HUES64 (cell line): ENCODE measurements at regions not wholly inside any gene's neighbourhood (a gene's known extent, or its start where the extent isn't known, plus 50 kb on each side); places are given as distances from the start of the nearest gene placed in this dataset.

Source experiments
- H3K27ac ChIP-seq: 2 replicates; pipeline ENCODE4 v1.7.0; 2013; ENCODE audit warnings: low read depth, low read length, inconsistent platforms
- H3K27me3 ChIP-seq: 2 replicates; pipeline ENCODE4 v1.6.1; 2013; ENCODE audit warnings: mild to moderate bottlenecking, low read length; ENCODE audit not compliant: insufficient read depth
- H3K36me3 ChIP-seq: 2 replicates; pipeline ENCODE4 v1.6.1; 2013; ENCODE audit warnings: mild to moderate bottlenecking, low read length; ENCODE audit not compliant: insufficient read depth
- H3K4me1 ChIP-seq: 2 replicates; pipeline ENCODE4 v1.6.1; 2013; ENCODE audit warnings: mild to moderate bottlenecking, low read length, moderate library complexity; ENCODE audit not compliant: insufficient read depth
- H3K4me3 ChIP-seq: 2 replicates; pipeline ENCODE4 v1.5.1; 2013; ENCODE audit warnings: mild to moderate bottlenecking, low read length, moderate library complexity
- H3K9ac ChIP-seq: 2 replicates; pipeline ENCODE4 v1.6.1; 2013; ENCODE audit warnings: mild to moderate bottlenecking, low read depth, low read length
- H3K9me3 ChIP-seq: 2 replicates; pipeline ENCODE4 v1.6.1; 2013; ENCODE audit warnings: low read depth, low read length; ENCODE audit not compliant: insufficient read depth
- WGBS: fragments of 150-250, 120-280 bp; methylation state at CpG from one replicate; pipeline ENCODE4 v1.1.7; 2013; ENCODE audit warnings: missing lambda C conversion rate; 5-methylcytosine and 5-hydroxymethylcytosine counted together

DNA sequence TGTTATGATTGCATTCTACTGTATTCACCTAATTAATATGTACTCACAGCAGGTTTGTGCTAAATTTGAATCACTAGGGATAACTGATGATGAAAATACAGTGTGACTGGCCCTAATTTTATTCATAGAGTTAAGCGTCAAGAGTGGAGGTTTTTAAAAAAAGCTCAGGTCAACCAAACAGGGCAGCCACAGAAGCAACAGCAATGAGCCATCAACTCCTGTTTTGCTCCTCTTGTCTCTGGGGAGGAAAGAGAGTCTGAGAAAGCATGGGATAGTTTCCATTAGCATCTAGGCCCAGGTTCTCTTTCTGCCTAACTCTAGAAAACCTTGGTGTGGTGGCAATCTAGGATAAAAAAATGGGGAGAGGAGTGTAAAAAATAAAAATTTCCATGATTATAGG lies 122.1 kb downstream of the OGFRL1 start:
- 88% methylated on average over 1 of the region's 1 CpG for WGBS
- H3K4me1 ChIP-seq = peaks cover 35% of the 10 kb centered on the region

DNA sequence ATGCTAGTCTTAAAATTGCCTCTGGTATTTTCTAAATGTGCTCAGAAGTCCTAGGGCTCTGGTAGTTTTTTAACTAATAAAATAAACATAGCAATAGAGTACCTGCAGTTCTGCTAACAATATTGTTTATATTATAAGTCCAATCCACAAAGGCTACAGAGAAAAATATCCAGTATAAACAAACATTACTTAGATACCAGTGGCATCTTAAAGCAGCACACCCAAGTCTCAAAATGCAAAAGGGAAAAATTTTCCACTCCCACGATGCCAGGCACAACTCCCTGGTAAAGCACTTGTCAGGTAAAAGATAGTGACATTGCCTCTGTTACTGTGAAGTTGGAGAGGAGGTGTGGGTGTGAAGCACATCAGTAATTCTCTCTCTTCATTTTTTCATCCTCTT lies 123.3 kb downstream of the OGFRL1 start:
- Histone ChIP-seq H3K27ac (no peak overlapping the region), H3K27me3 (no peaks in the 10 kb centered on the region), H3K4me3 (no peak overlapping the region), H3K4me1 (peaks cover 23% of the 10 kb centered on the region), H3K9me3 (no peaks in the 10 kb centered on the region), H3K36me3 (peaks cover 27% of the 10 kb centered on the region; the same call in 1 of the 2 replicates), H3K9ac (no peak overlapping the region)
- WGBS = 70% methylated on average over 1 of the region's 1 CpG

More for the DNA sequence above, 122.1 kb downstream of the OGFRL1 start:
- no peak overlapping the region for H3K9ac ChIP-seq
- H3K27ac ChIP-seq = no peak overlapping the region
- H3K4me3 ChIP-seq = no peak overlapping the region
- H3K36me3 ChIP-seq = peaks cover 17% of the 10 kb centered on the region; the same call in 1 of the 2 replicates
- no peaks in the 10 kb centered on the region for H3K9me3 ChIP-seq
- no peaks in the 10 kb centered on the region for H3K27me3 ChIP-seq

- no peak overlapping the region for H3K9ac ChIP-seq
- H3K9me3 ChIP-seq = no peaks in the 10 kb centered on the region
- no peaks in the 10 kb centered on the region for H3K27me3 ChIP-seq
- H3K27ac ChIP-seq = no peak overlapping the region
- peaks cover 16% of the 10 kb centered on the region for H3K4me1 ChIP-seq
- H3K4me3 ChIP-seq = no peak overlapping the region
- H3K36me3 ChIP-seq = peaks cover 32% of the 10 kb centered on the region; the same call in 1 of the 2 replicates
- WGBS = 80% methylated on average over 1 of the region's 4 CpGs
These were observed 124.0 kb downstream of the OGFRL1 start for GRCh38 chr6:71412559-71413140.

- Histone ChIP-seq H3K27me3 (peaks cover 17% of the 10 kb centered on the region), H3K9me3 (no peaks in the 10 kb centered on the region), H3K27ac (no peak overlapping the region), H3K36me3 (peaks cover 32% of the 10 kb centered on the region; the same call in 1 of the 2 replicates), H3K4me1 (peaks cover 23% of the 10 kb centered on the region), H3K9ac (no peak overlapping the region), H3K4me3 (no peak overlapping the region)
- 100% methylated on average over 3 of the region's 3 CpGs for WGBS
These were observed 125.9 kb downstream of the OGFRL1 start for GRCh38 chr6:71414486-71414885.

GRCh38 chr6:71419217-71420094 lies 130.8 kb downstream of the OGFRL1 start:
- peaks cover 32% of the 10 kb centered on the region for H3K27me3 ChIP-seq
- H3K9me3 ChIP-seq = no peaks in the 10 kb centered on the region
- no peak overlapping the region for H3K27ac ChIP-seq
- WGBS = 11% methylated on average over 36 of the region's 36 CpGs
- H3K9ac ChIP-seq = peak overlapping the region; percentile 65
- H3K4me1 ChIP-seq = peaks cover 14% of the 10 kb centered on the region; the same call in 1 of the 2 replicates
- peaks cover 27% of the 10 kb centered on the region; the same call in 1 of the 2 replicates for H3K36me3 ChIP-seq
- peak overlapping the region; percentile 75 for H3K4me3 ChIP-seq

GRCh38 chr6:71420095-71420692 lies 131.6 kb downstream of the OGFRL1 start:
- H3K9ac ChIP-seq = peak overlapping the region; percentile 65
- under 1% methylated on average over 91 of the region's 91 CpGs for WGBS
- no peaks in the 10 kb centered on the region for H3K9me3 ChIP-seq
- peaks cover 20% of the 10 kb centered on the region; the same call in 1 of the 2 replicates for H3K36me3 ChIP-seq
- H3K27ac ChIP-seq = no peak overlapping the region; the same call in 1 of the 2 replicates
- peaks cover 32% of the 10 kb centered on the region for H3K27me3 ChIP-seq
- H3K4me3 ChIP-seq = peak overlapping the region; percentile 75
- H3K4me1 ChIP-seq = peaks cover 14% of the 10 kb centered on the region; the same call in 1 of the 2 replicates

- Histone ChIP-seq H3K27ac (no peak overlapping the region; the same call in 1 of the 2 replicates), H3K27me3 (peaks cover 32% of the 10 kb centered on the region), H3K36me3 (peaks cover 14% of the 10 kb centered on the region; the same call in 1 of the 2 replicates), H3K4me1 (peaks cover 14% of the 10 kb centered on the region; the same call in 1 of the 2 replicates), H3K9ac (peak overlapping the region; percentile 65), H3K9me3 (no peaks in the 10 kb centered on the region), H3K4me3 (peak overlapping the region; percentile 75)
- 14% methylated on average over 46 of the region's 46 CpGs for WGBS
These were observed 132.2 kb downstream of the OGFRL1 start for GRCh38 chr6:71420693-71421328.

GRCh38 chr6:71421611-71422010 lies 133.0 kb downstream of the OGFRL1 start:
- peaks cover 8% of the 10 kb centered on the region; the same call in 1 of the 2 replicates for H3K36me3 ChIP-seq
- no peak overlapping the region for H3K27ac ChIP-seq
- WGBS = 100% methylated on average over 2 of the region's 4 CpGs
- H3K9me3 ChIP-seq = no peaks in the 10 kb centered on the region
- H3K4me1 ChIP-seq = peaks cover 14% of the 10 kb centered on the region; the same call in 1 of the 2 replicates
- no peak overlapping the region for H3K4me3 ChIP-seq
- peaks cover 35% of the 10 kb centered on the region for H3K27me3 ChIP-seq
- no peak overlapping the region for H3K9ac ChIP-seq

GRCh38 chr6:71430018-71430417 lies 141.4 kb downstream of the OGFRL1 start:
- 85% methylated on average over 3 of the region's 3 CpGs for WGBS
- H3K36me3 ChIP-seq = no peaks in the 10 kb centered on the region
- no peaks in the 10 kb centered on the region for H3K9me3 ChIP-seq
- H3K27ac ChIP-seq = no peak overlapping the region
- H3K4me1 ChIP-seq = no peaks in the 10 kb centered on the region
- peaks cover 9% of the 10 kb centered on the region for H3K27me3 ChIP-seq
- H3K4me3 ChIP-seq = no peak overlapping the region
- H3K9ac ChIP-seq = no peak overlapping the region

DNA sequence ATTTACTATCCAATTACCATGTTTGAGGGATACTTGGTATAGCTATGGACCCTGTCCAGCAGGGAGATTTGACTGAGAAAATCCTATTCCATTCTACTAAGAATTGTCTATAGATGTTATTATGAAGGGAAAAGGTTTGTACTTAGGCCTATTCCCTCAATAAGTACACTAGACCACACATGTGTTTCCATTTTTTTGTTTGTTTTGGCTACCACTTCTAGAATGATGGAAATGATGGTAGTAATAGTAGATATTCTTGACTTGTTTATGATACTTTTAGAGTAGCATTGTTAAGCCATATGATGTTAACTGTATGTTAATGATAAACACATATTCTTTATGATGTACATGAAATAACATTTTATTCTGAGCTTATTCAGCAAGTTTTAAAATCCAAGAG lies 144.8 kb downstream of the OGFRL1 start:
- no peaks in the 10 kb centered on the region for H3K36me3 ChIP-seq
- no peak overlapping the region for H3K27ac ChIP-seq
- no peaks in the 10 kb centered on the region for H3K27me3 ChIP-seq
- no peak overlapping the region for H3K9ac ChIP-seq
- H3K4me3 ChIP-seq = no peak overlapping the region
- H3K9me3 ChIP-seq = no peaks in the 10 kb centered on the region
- no peaks in the 10 kb centered on the region for H3K4me1 ChIP-seq
